ENCODE measurements at regions not wholly inside any gene's neighbourhood (a gene's known extent, or its start where the extent isn't known, plus 50 kb on each side); places are given as distances from the start of the nearest gene placed in this dataset.

DNA sequence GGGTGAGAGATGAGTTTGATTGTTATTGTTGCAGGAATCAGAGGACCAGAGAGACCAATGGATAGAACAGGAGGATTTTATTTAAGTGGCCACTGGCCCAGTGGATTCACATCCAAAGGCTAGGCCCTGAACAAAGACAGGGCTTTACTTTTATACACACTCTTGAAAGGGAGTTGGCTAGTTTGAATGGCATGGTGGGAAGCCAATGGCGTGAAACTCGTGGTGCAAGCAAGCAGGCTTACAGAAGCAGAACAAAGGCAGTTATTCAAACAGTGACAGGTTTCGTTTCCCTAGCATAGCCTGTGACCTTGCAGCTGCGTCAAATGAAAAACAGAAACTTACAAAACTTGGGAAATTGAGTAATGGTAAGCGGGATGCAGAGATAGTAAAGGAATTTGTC lies 110.2 kb upstream of the PRDX4 start:
- Histone ChIP-seq H2BK5ac (ENCODE audit: low read depth, low read length, poor library complexity, severe bottlenecking) (no peak overlapping the region), H3K23ac (ENCODE audit: low read depth, low read length) (no peak overlapping the region), H4K91ac (ENCODE audit: insufficient read depth, low read depth, low read length) (no peak overlapping the region), H3K4me3 (ENCODE audit: insufficient read depth, low read depth, low read length) (no peak overlapping the region), H2AK5ac (ENCODE audit: low read depth, low read length) (no peak overlapping the region), H3K9me3 (ENCODE audit: control insufficient read depth, insufficient read depth, low read length) (peaks cover 4% of the 10 kb centered on the region), H3K27me3 (ENCODE audit: control insufficient read depth, insufficient read depth, low read length) (no peaks in the 10 kb centered on the region), H4K8ac (ENCODE audit: low read depth in 2 of 2, low read length in 2 of 2) (no peak overlapping the region), H4K5ac (ENCODE audit: low read depth, low read length) (no peak overlapping the region), H3K18ac (ENCODE audit: low read depth, low read length) (no peak overlapping the region), H2BK20ac (ENCODE audit: low read depth, low read length) (no peak overlapping the region), H3K14ac (replicated peaks; ENCODE audit: low read depth, low read length) (no peak overlapping the region), H2AK9ac (replicated peaks; ENCODE audit: low read depth, low read length, poor library complexity) (no peak overlapping the region), H2BK120ac (ENCODE audit: low read depth, low read length) (no peak overlapping the region), H4K20me1 (ENCODE audit: insufficient read depth, low read length) (no peaks in the 10 kb centered on the region), H2AFZ (replicated peaks; ENCODE audit: low read length, poor library complexity) (no peak overlapping the region), H3K56ac (ENCODE audit: extremely low read depth, insufficient read depth, low read length) (no peak overlapping the region), H3K4me2 (ENCODE audit: low read depth, low read length) (no peak overlapping the region), H3K27ac (ENCODE audit: insufficient read depth, low read length) (no peak overlapping the region), H3K4ac (ENCODE audit: low read depth, low read length) (no peak overlapping the region), H3K4me1 (ENCODE audit: control insufficient read depth, insufficient read depth, low read length) (no peaks in the 10 kb centered on the region), H2BK15ac (ENCODE audit: low read depth, low read length) (no peak overlapping the region), H3K9ac (ENCODE audit: low read depth, low read length) (no peak overlapping the region), H3K36me3 (ENCODE audit: control insufficient read depth, insufficient read depth, low read length) (no peaks in the 10 kb centered on the region), H3K79me1 (ENCODE audit: low read depth in 1 of 2, low read length in 2 of 2) (no peaks in the 10 kb centered on the region), H3K9me1 (ENCODE audit: insufficient read depth, low read length) (no peaks in the 10 kb centered on the region)
- ChIA-PET CTCF (no interaction called here), POLR2A (ENCODE audit: unreplicated experiment) (no interaction called here)
- DNase-seq (peak; percentile 11), ATAC-seq (ENCODE audit: low read depth) (no peak)
- intact Hi-C loops (cut with micrococcal nuclease) (no loop called here), in situ Hi-C loops (cut with MboI; ENCODE audit: low sequenced_read_pairs) (no loop called here), dilution Hi-C loops (cut with HindIII; ENCODE audit: low sequenced_read_pairs, unreplicated experiment) (no loop called here)
- no TSS peak for BruUV-seq (replicated peaks)
- TF ChIP-seq SMC3 (IDR thresholded peaks at IDR 0.05; ENCODE audit: low read depth, low read length) = no peak
- no peak for TF ChIP-seq NFE2L2 (IDR thresholded peaks at IDR 0.05; ENCODE audit: low read depth, low read length)
- no peak for TF ChIP-seq POLR2A (IDR thresholded peaks at IDR 0.05; ENCODE audit: low read depth, low read length)
- no peak for TF ChIP-seq CEBPB (IDR thresholded peaks at IDR 0.05; ENCODE audit: low read depth, low read length)
- TF ChIP-seq MXI1 (IDR thresholded peaks at IDR 0.05; ENCODE audit: borderline replicate concordance, low read depth, low read length) = no peak
- no peak for TF ChIP-seq CHD1 (IDR thresholded peaks at IDR 0.05; ENCODE audit: low read depth, low read length)
- TF ChIP-seq RFX5 (IDR thresholded peaks at IDR 0.05; ENCODE audit: low read depth, low read length) = no peak
- TF ChIP-seq ELK1 (IDR thresholded peaks at IDR 0.05; ENCODE audit: borderline replicate concordance, low read depth, low read length) = no peak
- 30% methylated on average over 2 of the region's 5 CpGs; no CpG with 5 or more reads in 1 of the 2 experiments for WGBS, 2 experiments (ENCODE audit: extremely low coverage in 2 of 2, insufficient read length in 1 of 2)
